GM20000 (cell line): ENCODE measurements at regions not wholly inside any gene's neighbourhood (a gene's known extent, or its start where the extent isn't known, plus 50 kb on each side); places are given as distances from the start of the nearest gene placed in this dataset.
"Not testable (repeated sequence)": the region's sequence is repeated elsewhere in the genome, so short reads cannot be mapped to it uniquely, and the experiment has no call there.

ENCODE experiments used
- DNase-seq: peaks from one replicate; pipeline ENCODE4 v3.0.0; 2012; ENCODE audit warnings: low spot score
- CTCF ChIP-seq: IDR thresholded peaks from 2 replicates; pipeline ENCODE4 v1.5.1; 2012; ENCODE audit warnings: mild to moderate bottlenecking, control low read depth; ENCODE audit errors: extremely low read depth, missing control alignments

DNA sequence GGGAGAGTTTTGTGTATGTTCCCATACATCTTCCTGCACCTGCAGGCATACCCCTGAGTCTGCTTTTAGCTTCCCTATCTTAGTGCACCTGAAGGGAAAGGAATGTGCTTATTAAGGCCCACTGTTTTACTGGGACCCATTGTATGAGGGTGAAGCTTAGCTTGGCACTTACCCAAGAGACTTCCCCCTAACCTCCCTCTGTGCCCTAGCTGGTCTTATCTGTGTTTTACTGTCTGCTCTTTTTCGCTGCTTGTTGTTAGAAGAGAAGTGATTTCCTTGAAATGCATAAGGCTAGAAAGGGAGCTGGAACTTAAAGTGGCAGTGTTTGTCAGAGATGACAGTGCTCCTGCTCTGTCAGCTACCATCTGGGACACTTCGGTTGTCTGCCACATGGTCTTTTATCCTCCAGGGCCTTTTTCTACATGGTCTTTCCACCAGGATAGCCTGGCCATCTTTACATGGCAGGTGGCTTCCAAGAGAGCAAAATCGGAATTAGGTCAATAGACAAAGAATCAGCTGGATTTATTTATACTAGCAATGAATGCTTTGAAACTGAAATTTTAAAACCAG, 122.5 kb upstream of the SLC44A1 start:
- no peak for DNase-seq
- no peak for TF ChIP-seq CTCF

GRCh38 chr9:105124598-105124997, 119.9 kb upstream of the SLC44A1 start:
- not testable (repeated sequence) for DNase-seq

GRCh38 chr9:105126226-105126625, 118.2 kb upstream of the SLC44A1 start:
- no peak for DNase-seq
- no peak for TF ChIP-seq CTCF

- no peak for TF ChIP-seq CTCF
- DNase-seq: peak; percentile 49
Measured at GRCh38 chr9:105127863-105128220, 116.6 kb upstream of the SLC44A1 start.

GRCh38 chr9:105128908-105129600, 115.4 kb upstream of the SLC44A1 start:
- DNase-seq: no peak

DNA sequence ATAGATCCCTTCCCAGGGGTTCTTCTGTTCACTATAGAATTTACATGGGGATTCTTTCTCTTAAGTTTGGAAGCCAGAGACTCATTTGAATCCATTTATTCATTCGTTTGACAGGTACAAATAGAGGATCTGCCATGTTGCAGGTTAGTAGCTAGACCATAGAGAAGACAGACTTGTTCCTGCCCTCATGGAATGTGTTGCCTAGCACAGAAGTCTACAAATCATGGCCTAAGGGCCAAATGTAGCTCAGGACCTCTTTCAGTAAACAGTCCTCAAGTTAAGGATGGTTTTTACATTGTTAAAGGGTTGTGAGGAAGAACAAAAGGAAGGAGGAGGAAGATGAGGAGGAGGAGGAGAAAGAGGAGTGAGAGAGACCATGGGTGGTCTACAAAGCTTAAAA, 114.7 kb upstream of the SLC44A1 start:
- TF ChIP-seq CTCF: no peak

More at GRCh38 chr9:105128908-105129600, 115.4 kb upstream of the SLC44A1 start:
- TF ChIP-seq CTCF: no peak

GRCh38 chr9:105131981-105132380, 112.5 kb upstream of the SLC44A1 start:
- TF ChIP-seq CTCF: no peak
- DNase-seq: no peak

More for the DNA sequence above, 114.7 kb upstream of the SLC44A1 start:
- no peak for DNase-seq

- no peak for TF ChIP-seq CTCF
- no peak for DNase-seq
Measured at GRCh38 chr9:105132606-105133005, 111.8 kb upstream of the SLC44A1 start.
